Lung (tissue), 11 donors: ENCODE measurements at regions not wholly inside any gene's neighbourhood (a gene's known extent, or its start where the extent isn't known, plus 50 kb on each side); places are given as distances from the start of the nearest gene placed in this dataset.

Experiments used
- ATAC-seq: fragments of 200-7000 bp; cut with Tn5 transposase; one replicate; pipeline ENCODE4 v1.9.1; 2020; ENCODE audit warnings: moderate number of reproducible peaks; ENCODE audit not compliant: insufficient read depth, low FRiP score
- DNase-seq, 3 donors: peaks; one replicate each; pipeline ENCODE4 v3.0.0-alpha.2; 2013 to 2017
- H3K27ac ChIP-seq, 2 donors: one replicate each; pipeline ENCODE4 v1.5.1; 2013; ENCODE audit warnings: mild to moderate bottlenecking in 2 of 2, moderate library complexity in 2 of 2, control low read depth in 1 of 2, inconsistent platforms in 1 of 2, low read depth in 1 of 2, low read length in 1 of 2
- H3K27me3 ChIP-seq, 3 donors: one replicate each; pipeline ENCODE4 v1.5.1; 2013; ENCODE audit warnings: low read length in 2 of 3; ENCODE audit not compliant: control insufficient read depth in 3 of 3, insufficient read depth in 3 of 3
- H3K36me3 ChIP-seq, 4 donors: one replicate each; pipeline ENCODE4 v1.5.1; 2013; ENCODE audit warnings: low read length in 4 of 4, mild to moderate bottlenecking in 1 of 4, moderate library complexity in 1 of 4; ENCODE audit not compliant: control insufficient read depth in 4 of 4, insufficient read depth in 4 of 4
- H3K4me1 ChIP-seq, 5 donors: one replicate each; pipeline ENCODE4 v1.5.1; 2013; ENCODE audit warnings: low read length in 5 of 5, mild to moderate bottlenecking in 2 of 5, moderate library complexity in 1 of 5; ENCODE audit not compliant: control insufficient read depth in 5 of 5, insufficient read depth in 5 of 5
- H3K4me3 ChIP-seq: one replicate; pipeline ENCODE4 v1.5.1; 2013; ENCODE audit warnings: mild to moderate bottlenecking, control low read depth, moderate library complexity
- H3K9ac ChIP-seq, 2 donors: one replicate each; pipeline ENCODE4 v1.5.1; 2013; ENCODE audit warnings: low read length in 2 of 2, control low read depth in 1 of 2; ENCODE audit not compliant: insufficient read depth in 1 of 2
- H3K9me3 ChIP-seq, 4 donors: one replicate each; pipeline ENCODE4 v1.5.1; 2013; ENCODE audit warnings: low read length in 3 of 4, mild to moderate bottlenecking in 1 of 4, moderate library complexity in 1 of 4; ENCODE audit not compliant: control insufficient read depth in 4 of 4, insufficient read depth in 3 of 4
- WGBS, 2 donors: extraction: QIAGEN DNeasy Blood & Tissue Kit; methylation state at CpG; one replicate each; pipeline ENCODE4 v1.1.7; 2013; 5-methylcytosine and 5-hydroxymethylcytosine counted together
- TF ChIP-seq, protein P1 (sequence below): IDR thresholded peaks from 2 replicates; pipeline ENCODE4 v1.5.1; 2012; ENCODE audit warnings: mild to moderate bottlenecking; ENCODE audit errors: control extremely low read depth, extremely low read depth
- donor health status: control.
- donor health status: control.
- donor health status: Bipolar disorder and iron deficiency.
- donor health status: healthy.
- donor health status: DM: yes; HTN: yes; CAD: no.

DNA sequence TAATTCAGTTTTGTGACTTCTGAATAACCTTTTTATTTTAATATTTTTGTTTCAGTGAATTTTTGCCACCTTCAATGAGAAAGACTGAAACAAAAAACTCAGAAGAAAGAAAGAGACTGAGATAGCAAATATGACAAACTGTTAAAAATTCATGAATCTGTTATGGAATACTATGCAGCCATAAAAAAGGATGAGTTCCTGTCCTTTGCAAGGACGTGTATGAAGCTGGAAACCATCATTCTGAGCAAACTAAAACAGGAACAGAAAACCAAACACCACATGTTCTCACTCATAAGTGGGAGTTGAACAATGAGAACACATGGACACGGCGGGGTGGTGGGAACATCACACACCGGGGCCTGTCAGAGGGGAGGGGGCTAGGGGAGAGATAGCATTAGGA is 193.4 kb upstream of the FGGY start:
- Histone ChIP-seq H3K4me3 (no peak overlapping the region), H3K4me1 (peaks cover 0 to 6% (median 0%) of the 10 kb centered on the region in 5 donors), H3K9ac (no peak overlapping the region), H3K27me3 (no peaks in the 10 kb centered on the region), H3K9me3 (peaks cover 0 to 2% (median 0%) of the 10 kb centered on the region in 4 donors), H3K27ac (no peak overlapping the region), H3K36me3 (no peaks in the 10 kb centered on the region)
- ATAC-seq (no peak), DNase-seq (no peak)
- TF ChIP-seq, protein P1, sequence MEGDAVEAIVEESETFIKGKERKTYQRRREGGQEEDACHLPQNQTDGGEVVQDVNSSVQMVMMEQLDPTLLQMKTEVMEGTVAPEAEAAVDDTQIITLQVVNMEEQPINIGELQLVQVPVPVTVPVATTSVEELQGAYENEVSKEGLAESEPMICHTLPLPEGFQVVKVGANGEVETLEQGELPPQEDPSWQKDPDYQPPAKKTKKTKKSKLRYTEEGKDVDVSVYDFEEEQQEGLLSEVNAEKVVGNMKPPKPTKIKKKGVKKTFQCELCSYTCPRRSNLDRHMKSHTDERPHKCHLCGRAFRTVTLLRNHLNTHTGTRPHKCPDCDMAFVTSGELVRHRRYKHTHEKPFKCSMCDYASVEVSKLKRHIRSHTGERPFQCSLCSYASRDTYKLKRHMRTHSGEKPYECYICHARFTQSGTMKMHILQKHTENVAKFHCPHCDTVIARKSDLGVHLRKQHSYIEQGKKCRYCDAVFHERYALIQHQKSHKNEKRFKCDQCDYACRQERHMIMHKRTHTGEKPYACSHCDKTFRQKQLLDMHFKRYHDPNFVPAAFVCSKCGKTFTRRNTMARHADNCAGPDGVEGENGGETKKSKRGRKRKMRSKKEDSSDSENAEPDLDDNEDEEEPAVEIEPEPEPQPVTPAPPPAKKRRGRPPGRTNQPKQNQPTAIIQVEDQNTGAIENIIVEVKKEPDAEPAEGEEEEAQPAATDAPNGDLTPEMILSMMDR: no peak
- 91 to 98% methylated on average over 4 of the region's 4 CpGs for WGBS, 2 donors

DNA sequence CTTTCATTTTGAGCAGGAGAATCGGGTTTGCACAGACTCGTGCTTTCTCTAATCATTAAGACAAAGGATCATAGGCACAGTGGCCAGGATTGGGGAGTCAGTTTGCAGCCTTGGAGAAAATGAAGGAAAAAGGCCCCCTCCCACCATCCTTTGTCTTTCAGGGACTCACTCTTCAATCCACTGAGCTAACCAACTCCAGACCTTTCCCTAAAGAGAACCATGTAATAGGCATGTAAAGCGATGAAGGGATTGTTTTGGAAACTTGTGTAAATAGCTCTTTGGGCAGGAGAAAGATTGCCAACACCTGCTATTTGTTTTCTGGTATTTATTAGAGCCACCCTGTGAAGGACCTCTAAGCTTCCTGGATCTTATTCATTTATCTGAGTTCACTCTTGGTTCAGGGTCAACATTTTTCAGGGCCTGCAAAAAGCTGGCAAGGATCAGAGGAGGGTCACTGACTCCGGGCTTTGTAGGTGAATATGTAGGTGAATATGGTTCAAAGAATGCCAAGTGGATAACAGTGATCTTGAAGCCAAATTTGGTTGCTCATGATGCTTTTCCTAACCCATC is 192.6 kb upstream of the FGGY start:
- Histone ChIP-seq H3K27ac (peak overlapping the region in 1 of 2 donors; percentile 36), H3K4me1 (peaks cover 0 to 4% (median 0%) of the 10 kb centered on the region in 5 donors), H3K27me3 (no peaks in the 10 kb centered on the region), H3K4me3 (no peak overlapping the region), H3K9ac (no peak overlapping the region), H3K9me3 (peaks cover 0 to 2% (median 0%) of the 10 kb centered on the region in 4 donors), H3K36me3 (no peaks in the 10 kb centered on the region)
- ATAC-seq (no peak), DNase-seq (no peak)
- 78 to 80% methylated on average over 4 of the region's 4 CpGs for WGBS, 2 donors
- TF ChIP-seq, protein P1: no peak

DNA sequence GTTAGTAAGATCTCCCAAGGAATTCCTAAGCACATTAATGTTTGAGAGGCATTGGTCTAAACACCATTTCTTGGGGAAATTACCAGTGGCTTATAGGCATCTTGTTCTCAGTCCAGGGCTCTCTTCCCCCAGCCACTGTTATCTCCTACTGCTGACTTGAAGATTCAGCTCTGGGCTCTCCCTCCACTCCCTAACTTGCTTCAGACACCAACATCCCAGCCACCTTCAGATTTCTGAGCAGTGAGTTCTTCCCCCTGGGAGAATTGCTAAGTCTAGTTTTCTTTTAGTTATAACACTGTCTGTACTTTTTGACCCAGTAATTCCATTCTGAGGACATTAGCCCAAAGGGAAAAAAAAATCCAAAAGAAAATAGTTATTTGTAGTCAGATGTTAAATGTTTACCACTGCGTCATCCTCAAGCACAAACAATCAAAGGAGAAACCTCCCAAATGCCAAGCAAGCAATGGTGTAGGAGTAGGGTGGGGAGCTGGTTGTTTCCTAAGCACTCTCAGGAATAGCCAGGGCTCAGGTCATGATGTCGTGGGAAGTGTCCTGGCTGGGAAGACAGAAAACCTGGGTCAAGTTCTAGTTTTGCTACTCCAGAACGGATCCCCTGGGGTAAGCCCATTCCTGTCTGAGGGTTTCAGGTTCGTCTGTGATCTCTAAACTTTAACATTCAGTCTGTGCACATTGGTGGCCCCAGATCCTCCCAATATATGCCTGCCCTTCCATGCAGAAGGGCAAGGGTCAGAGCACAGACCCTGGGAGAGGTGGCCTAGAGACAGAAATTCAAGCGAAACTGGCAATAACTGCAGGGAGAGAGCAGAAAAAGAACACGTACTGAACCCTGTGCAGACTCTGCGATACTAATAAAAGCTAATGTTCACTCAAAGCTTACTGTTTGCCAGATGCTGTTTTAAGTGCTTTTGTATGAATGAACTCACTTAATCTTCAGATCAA is 191.1 kb upstream of the FGGY start:
- no peak for ATAC-seq
- H3K36me3 ChIP-seq: no peaks in the 10 kb centered on the region

More for the DNA sequence above, 191.1 kb upstream of the FGGY start:
- Histone ChIP-seq H3K27ac (no peak overlapping the region), H3K9me3 (peaks cover 0 to 2% (median 0%) of the 10 kb centered on the region in 4 donors), H3K27me3 (no peaks in the 10 kb centered on the region), H3K4me1 (peaks cover 0 to 4% (median 0%) of the 10 kb centered on the region in 5 donors), H3K4me3 (no peak overlapping the region), H3K9ac (no peak overlapping the region)
- TF ChIP-seq, protein P1: no peak
- 84 to 91% methylated on average over 7 of the region's 7 CpGs for WGBS, 2 donors
- DNase-seq: no peak
